CD4-positive, alpha-beta T cell treated with Interleukin-17A for 1 hour (primary cell): ENCODE measurements at regions not wholly inside any gene's neighbourhood (a gene's known extent, or its start where the extent isn't known, plus 50 kb on each side); places are given as distances from the start of the nearest gene placed in this dataset.
"Not testable (repeated sequence)": the region's sequence is repeated elsewhere in the genome, so short reads cannot be mapped to it uniquely, and the experiment has no call there.

Experiments used
- DNase-seq: peaks from one replicate; pipeline ENCODE4 v3.0.0-alpha.2; 2020

- no peak for DNase-seq
Observed at GRCh38 chr1:87972811-87973210, 644.1 kb downstream of the LMO4 start.

GRCh38 chr1:87973896-87974295, 645.2 kb downstream of the LMO4 start:
- no peak for DNase-seq

GRCh38 chr1:87976316-87976715, 647.6 kb downstream of the LMO4 start:
- no peak for DNase-seq

- no peak for DNase-seq
Observed at GRCh38 chr1:87977145-87977544, 648.5 kb downstream of the LMO4 start.

GRCh38 chr1:87979079-87979478, 650.4 kb downstream of the LMO4 start:
- DNase-seq: no peak

GRCh38 chr1:87980494-87980893, 651.8 kb downstream of the LMO4 start:
- no peak for DNase-seq

- DNase-seq: no peak
Observed at GRCh38 chr1:87981386-87981785, 652.7 kb downstream of the LMO4 start.

- DNase-seq: no peak
Observed at GRCh38 chr1:87981810-87982209, 653.1 kb downstream of the LMO4 start.

GRCh38 chr1:87983841-87984240, 655.2 kb downstream of the LMO4 start:
- no peak for DNase-seq

GRCh38 chr1:87985071-87985470, 656.4 kb downstream of the LMO4 start:
- no peak for DNase-seq

- no peak for DNase-seq
Observed at GRCh38 chr1:87986130-87986866, 657.6 kb downstream of the LMO4 start.

GRCh38 chr1:87989346-87989745, 660.7 kb downstream of the LMO4 start:
- DNase-seq: no peak

- DNase-seq: not testable (repeated sequence)
Observed at GRCh38 chr1:87992536-87992935, 663.9 kb downstream of the LMO4 start.

GRCh38 chr1:87993051-87993450, 664.4 kb downstream of the LMO4 start:
- no peak for DNase-seq

GRCh38 chr1:87999852-88000251, 671.2 kb downstream of the LMO4 start:
- DNase-seq: no peak

GRCh38 chr1:88001460-88001859, 672.8 kb downstream of the LMO4 start:
- no peak for DNase-seq

GRCh38 chr1:88003255-88003654, 674.6 kb downstream of the LMO4 start:
- DNase-seq: no peak

GRCh38 chr1:88009916-88010315, 674.2 kb upstream of the PKN2 start:
- DNase-seq: no peak

- no peak for DNase-seq
Observed at GRCh38 chr1:88013485-88013884, 670.6 kb upstream of the PKN2 start.

- DNase-seq: no peak
Observed at GRCh38 chr1:88014131-88014530, 669.9 kb upstream of the PKN2 start.

- no peak for DNase-seq
Observed at GRCh38 chr1:88016947-88017346, 667.1 kb upstream of the PKN2 start.

GRCh38 chr1:88021529-88021928, 662.5 kb upstream of the PKN2 start:
- no peak for DNase-seq

GRCh38 chr1:88022516-88022915, 661.6 kb upstream of the PKN2 start:
- DNase-seq: no peak

GRCh38 chr1:88029142-88029541, 654.9 kb upstream of the PKN2 start:
- DNase-seq: no peak

- no peak for DNase-seq
Observed at GRCh38 chr1:88029899-88030298, 654.2 kb upstream of the PKN2 start.
